OCI-LY1 (cell line): ENCODE measurements at regions not wholly inside any gene's neighbourhood (a gene's known extent, or its start where the extent isn't known, plus 50 kb on each side); places are given as distances from the start of the nearest gene placed in this dataset.
A peak's percentile ranks its signal among the peaks of the same experiment; 100 is the strongest.

Experiments
- H2AFZ ChIP-seq: fragments of 200-600 bp; sonication (generic), shearing (Covaris generic); 2 replicates; pipeline ENCODE4 v1.6.0; 2014; ENCODE audit warnings: antibody characterized with exemption, mild to moderate bottlenecking, low read length
- H3F3A ChIP-seq: fragments of 200-600 bp; sonication (generic), shearing (Covaris generic); 2 replicates; pipeline ENCODE4 v1.6.0; 2014; ENCODE audit warnings: mild to moderate bottlenecking, antibody characterized with exemption, low read length, moderate library complexity; ENCODE audit not compliant: insufficient read depth
- H3K27ac ChIP-seq: fragments of 200-600 bp; sonication (generic); 2 replicates; pipeline ENCODE4 v1.5.1; 2014; ENCODE audit warnings: low read length, mixed run types, mild to moderate bottlenecking, low read depth; ENCODE audit not compliant: poor library complexity, severe bottlenecking
- H3K27me3 ChIP-seq: fragments of 200-600 bp; sonication (generic); 2 replicates; pipeline ENCODE4 v1.6.0; 2014; ENCODE audit warnings: antibody characterized with exemption, mild to moderate bottlenecking, low read length, moderate library complexity; ENCODE audit not compliant: insufficient read depth
- H3K36me3 ChIP-seq: fragments of 200-600 bp; sonication (generic); 2 replicates; pipeline ENCODE4 v1.6.1; 2014; ENCODE audit warnings: mild to moderate bottlenecking, antibody characterized with exemption, low read length, moderate library complexity, mixed read lengths; ENCODE audit not compliant: insufficient read depth
- H3K4me1 ChIP-seq: fragments of 200-600 bp; sonication (generic); 2 replicates; pipeline ENCODE4 v1.5.1; 2014; ENCODE audit warnings: mild to moderate bottlenecking, low read length, moderate library complexity; ENCODE audit not compliant: insufficient read depth, severe bottlenecking
- H3K4me2 ChIP-seq: fragments of 200-600 bp; sonication (generic), shearing (Covaris generic); 2 replicates; pipeline ENCODE4 v1.6.1; 2014; ENCODE audit warnings: low read length
- H3K4me3 ChIP-seq: fragments of 200-600 bp; sonication (generic); 2 replicates; pipeline ENCODE4 v1.5.1; 2014; ENCODE audit warnings: low read length, low read depth, mild to moderate bottlenecking, mixed read lengths; ENCODE audit not compliant: poor library complexity, severe bottlenecking
- H3K79me2 ChIP-seq: fragments of 200-600 bp; shearing (Covaris generic); 2 replicates; pipeline ENCODE4 v1.6.1; 2016; ENCODE audit warnings: mixed run types, low read length, mixed read lengths; ENCODE audit not compliant: insufficient read depth
- H3K9ac ChIP-seq: fragments of 200-600 bp; sonication (generic), shearing (Covaris generic); 2 replicates; pipeline ENCODE4 v1.6.1; 2014; ENCODE audit warnings: mild to moderate bottlenecking, low read length, mixed read lengths
- H3K9me2 ChIP-seq: fragments of 200-600 bp; sonication (generic), shearing (Covaris generic); 2 replicates; pipeline ENCODE4 v1.6.1; 2014; ENCODE audit warnings: low read depth, mild to moderate bottlenecking, low read length, mixed read lengths
- H3K9me3 ChIP-seq: fragments of 200-600 bp; shearing (Covaris generic); 2 replicates; pipeline ENCODE4 v1.6.1; 2014; ENCODE audit warnings: low read length, mixed read lengths
- H4K20me1 ChIP-seq: fragments of 200-600 bp; sonication (generic), shearing (Covaris generic); 2 replicates; pipeline ENCODE4 v1.6.0; 2016; ENCODE audit warnings: mild to moderate bottlenecking, low read length; ENCODE audit not compliant: insufficient read depth
- CTCF ChIP-seq: fragments of 200-600 bp; sonication (generic), shearing (Covaris generic); IDR thresholded peaks from 2 replicates; pipeline ENCODE4 v1.5.1; 2017; ENCODE audit warnings: mild to moderate bottlenecking, antibody characterized with exemption, low read length, moderate library complexity, mixed read lengths
- EZH2 ChIP-seq: fragments of 200-600 bp; sonication (generic), shearing (Covaris generic); IDR thresholded peaks from 2 replicates; pipeline ENCODE4 v1.8.0; 2017; ENCODE audit warnings: borderline replicate concordance, mixed run types, mild to moderate bottlenecking, antibody characterized with exemption, low read length, moderate library complexity, mixed read lengths

GRCh38 chr14:41298328-41298690 is 308.4 kb upstream of the LRFN5 start:
- Histone ChIP-seq H3K36me3 (no peaks in the 10 kb centered on the region), H3K27ac (no peak overlapping the region), H3K9ac (no peak overlapping the region), H3K9me3 (no peaks in the 10 kb centered on the region), H3K4me1 (peaks cover 5% of the 10 kb centered on the region), H3K27me3 (no peaks in the 10 kb centered on the region), H3K4me3 (no peak overlapping the region), H3K79me2 (no peaks in the 10 kb centered on the region), H3F3A (no peaks in the 10 kb centered on the region), H3K4me2 (no peak overlapping the region), H3K9me2 (no peaks in the 10 kb centered on the region), H2AFZ (0 out of 2 replicates have a peak overlapping the region, but pooled peaks have one; percentile 34), H4K20me1 (no peaks in the 10 kb centered on the region)
- TF ChIP-seq EZH2 (no peak), CTCF (no peak)

GRCh38 chr14:41297576-41298327 is 308.9 kb upstream of the LRFN5 start:
- Histone ChIP-seq H3K9ac (no peak overlapping the region), H3K27ac (no peak overlapping the region), H3K27me3 (no peaks in the 10 kb centered on the region), H3K9me2 (no peaks in the 10 kb centered on the region), H3K9me3 (no peaks in the 10 kb centered on the region), H3K4me1 (peaks cover 5% of the 10 kb centered on the region), H3K4me2 (no peak overlapping the region), H3K36me3 (no peaks in the 10 kb centered on the region), H2AFZ (0 out of 2 replicates have a peak overlapping the region, but pooled peaks have one; percentile 34), H3K4me3 (no peak overlapping the region), H3K79me2 (no peaks in the 10 kb centered on the region), H3F3A (no peaks in the 10 kb centered on the region), H4K20me1 (no peaks in the 10 kb centered on the region)
- TF ChIP-seq EZH2 (no peak), CTCF (no peak)

- Histone ChIP-seq H3F3A (no peaks in the 10 kb centered on the region), H3K79me2 (no peaks in the 10 kb centered on the region), H3K27ac (no peak overlapping the region), H2AFZ (peak overlapping the region; percentile 23; the same call in 1 of the 2 replicates), H3K9ac (no peak overlapping the region), H3K4me3 (no peak overlapping the region), H3K27me3 (no peaks in the 10 kb centered on the region), H3K4me1 (peaks cover 5% of the 10 kb centered on the region), H3K4me2 (no peak overlapping the region), H4K20me1 (no peaks in the 10 kb centered on the region), H3K36me3 (no peaks in the 10 kb centered on the region), H3K9me2 (no peaks in the 10 kb centered on the region), H3K9me3 (no peaks in the 10 kb centered on the region)
- TF ChIP-seq EZH2 (no peak), CTCF (no peak)
These were observed 310.9 kb upstream of the LRFN5 start for GRCh38 chr14:41295734-41296133.
